ENCODE measurements at regions not wholly inside any gene's neighbourhood (a gene's known extent, or its start where the extent isn't known, plus 50 kb on each side); places are given as distances from the start of the nearest gene placed in this dataset.

GRCh38 chr6:106771822-106772221, 142.4 kb downstream of the QRSL1 start:
- Histone ChIP-seq H2AFZ (ENCODE audit: control insufficient read depth, low read depth, low read length) (no peak overlapping the region), H3K36me3 (ENCODE audit: control insufficient read depth in 2 of 2, insufficient read depth in 2 of 2, low read length in 1 of 2) (no peaks in the 10 kb centered on the region), H3K4me1 (ENCODE audit: control insufficient read depth, insufficient read depth, low read length) (no peaks in the 10 kb centered on the region), H3K4me2 (ENCODE audit: control insufficient read depth, insufficient read depth) (no peak overlapping the region), H3K9me3 (replicated peaks; ENCODE audit: control insufficient read depth, insufficient read depth, low read length) (no peaks in the 10 kb centered on the region; the same call in 2 of the 3 replicates), H3K27ac (ENCODE audit: control insufficient read depth, insufficient read depth) (no peak overlapping the region), H3K9ac (ENCODE audit: control insufficient read depth, insufficient read depth, low read length) (no peak overlapping the region), H4K20me1 (ENCODE audit: control insufficient read depth, insufficient read depth) (no peaks in the 10 kb centered on the region), H3K79me2 (ENCODE audit: control insufficient read depth, insufficient read depth, low read length) (no peaks in the 10 kb centered on the region), H3K4me3 (no peak overlapping the region), H3K27me3 (replicated peaks in 1 of 2; ENCODE audit: control insufficient read depth in 2 of 2, insufficient read depth in 2 of 2, low read length in 1 of 2) (no peaks in the 10 kb centered on the region)
- intact Hi-C loops (cut with micrococcal nuclease; ENCODE audit: unreplicated experiment) = no loop called here
- no peak for FAIRE-seq
- ChIA-PET RAD21 (ENCODE audit: unreplicated experiment) (interaction anchor here (0.6 to 1.0 kb wide), 2 partner anchors 138 to 372 kb away, joined by 3 to 5 read pairs; no protein-coding TSS in a partner anchor), POLR2A (no interaction called here), SMC1A (ENCODE audit: uncharacterized antibody, unreplicated experiment) (interaction anchor here (0.8 kb wide), 1 partner anchor 166 kb away, joined by 3 read pairs; no protein-coding TSS in a partner anchor), CTCF (interaction anchor here (0.9 kb wide), 1 partner anchor 208 kb away, joined by 4 read pairs; no protein-coding TSS in a partner anchor)
- no peak for ATAC-seq
- in situ Hi-C loops (cut with MboI) = no loop called here
- WGBS (ENCODE audit: insufficient coverage, insufficient replicate concordance, low lambda C conversion rate, missing lambda C conversion rate) = 56% methylated on average over 4 of the region's 4 CpGs
- no TSS peak for BruUV-seq (replicated peaks)
- no peak for DNase-seq (ENCODE audit: low read depth, low spot score)
- no peak for TF ChIP-seq HDAC6 (IDR thresholded peaks at IDR 0.05; ENCODE audit: unreplicated experiment)
- TF ChIP-seq RCOR1 (conservative IDR thresholded peaks at IDR 0.05; ENCODE audit: low read depth, low read length) = no peak
- no peak for TF ChIP-seq TARDBP (IDR thresholded peaks at IDR 0.05; ENCODE audit: borderline replicate concordance)
- TF ChIP-seq E2F8 (IDR thresholded peaks at IDR 0.05; ENCODE audit: low read depth, partially characterized antibody) = no peak
- TF ChIP-seq, protein P1, sequence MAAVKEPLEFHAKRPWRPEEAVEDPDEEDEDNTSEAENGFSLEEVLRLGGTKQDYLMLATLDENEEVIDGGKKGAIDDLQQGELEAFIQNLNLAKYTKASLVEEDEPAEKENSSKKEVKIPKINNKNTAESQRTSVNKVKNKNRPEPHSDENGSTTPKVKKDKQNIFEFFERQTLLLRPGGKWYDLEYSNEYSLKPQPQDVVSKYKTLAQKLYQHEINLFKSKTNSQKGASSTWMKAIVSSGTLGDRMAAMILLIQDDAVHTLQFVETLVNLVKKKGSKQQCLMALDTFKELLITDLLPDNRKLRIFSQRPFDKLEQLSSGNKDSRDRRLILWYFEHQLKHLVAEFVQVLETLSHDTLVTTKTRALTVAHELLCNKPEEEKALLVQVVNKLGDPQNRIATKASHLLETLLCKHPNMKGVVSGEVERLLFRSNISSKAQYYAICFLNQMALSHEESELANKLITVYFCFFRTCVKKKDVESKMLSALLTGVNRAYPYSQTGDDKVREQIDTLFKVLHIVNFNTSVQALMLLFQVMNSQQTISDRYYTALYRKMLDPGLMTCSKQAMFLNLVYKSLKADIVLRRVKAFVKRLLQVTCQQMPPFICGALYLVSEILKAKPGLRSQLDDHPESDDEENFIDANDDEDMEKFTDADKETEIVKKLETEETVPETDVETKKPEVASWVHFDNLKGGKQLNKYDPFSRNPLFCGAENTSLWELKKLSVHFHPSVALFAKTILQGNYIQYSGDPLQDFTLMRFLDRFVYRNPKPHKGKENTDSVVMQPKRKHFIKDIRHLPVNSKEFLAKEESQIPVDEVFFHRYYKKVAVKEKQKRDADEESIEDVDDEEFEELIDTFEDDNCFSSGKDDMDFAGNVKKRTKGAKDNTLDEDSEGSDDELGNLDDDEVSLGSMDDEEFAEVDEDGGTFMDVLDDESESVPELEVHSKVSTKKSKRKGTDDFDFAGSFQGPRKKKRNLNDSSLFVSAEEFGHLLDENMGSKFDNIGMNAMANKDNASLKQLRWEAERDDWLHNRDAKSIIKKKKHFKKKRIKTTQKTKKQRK (IDR thresholded peaks at IDR 0.05; ENCODE audit: low read depth, low read length) = no peak
- TF ChIP-seq DPF2 (IDR thresholded peaks at IDR 0.05) = no peak
- TF ChIP-seq, protein P2, sequence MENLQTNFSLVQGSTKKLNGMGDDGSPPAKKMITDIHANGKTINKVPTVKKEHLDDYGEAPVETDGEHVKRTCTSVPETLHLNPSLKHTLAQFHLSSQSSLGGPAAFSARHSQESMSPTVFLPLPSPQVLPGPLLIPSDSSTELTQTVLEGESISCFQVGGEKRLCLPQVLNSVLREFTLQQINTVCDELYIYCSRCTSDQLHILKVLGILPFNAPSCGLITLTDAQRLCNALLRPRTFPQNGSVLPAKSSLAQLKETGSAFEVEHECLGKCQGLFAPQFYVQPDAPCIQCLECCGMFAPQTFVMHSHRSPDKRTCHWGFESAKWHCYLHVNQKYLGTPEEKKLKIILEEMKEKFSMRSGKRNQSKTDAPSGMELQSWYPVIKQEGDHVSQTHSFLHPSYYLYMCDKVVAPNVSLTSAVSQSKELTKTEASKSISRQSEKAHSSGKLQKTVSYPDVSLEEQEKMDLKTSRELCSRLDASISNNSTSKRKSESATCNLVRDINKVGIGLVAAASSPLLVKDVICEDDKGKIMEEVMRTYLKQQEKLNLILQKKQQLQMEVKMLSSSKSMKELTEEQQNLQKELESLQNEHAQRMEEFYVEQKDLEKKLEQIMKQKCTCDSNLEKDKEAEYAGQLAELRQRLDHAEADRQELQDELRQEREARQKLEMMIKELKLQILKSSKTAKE (IDR thresholded peaks at IDR 0.05; ENCODE audit: low read depth, poor library complexity, severe bottlenecking) = no peak
- no peak for TF ChIP-seq KAT2A (conservative IDR thresholded peaks at IDR 0.05; ENCODE audit: control insufficient read depth, low read depth, low read length)
- TF ChIP-seq CBFB (IDR thresholded peaks at IDR 0.05; ENCODE audit: low read depth) = no peak
- TF ChIP-seq, protein P3, sequence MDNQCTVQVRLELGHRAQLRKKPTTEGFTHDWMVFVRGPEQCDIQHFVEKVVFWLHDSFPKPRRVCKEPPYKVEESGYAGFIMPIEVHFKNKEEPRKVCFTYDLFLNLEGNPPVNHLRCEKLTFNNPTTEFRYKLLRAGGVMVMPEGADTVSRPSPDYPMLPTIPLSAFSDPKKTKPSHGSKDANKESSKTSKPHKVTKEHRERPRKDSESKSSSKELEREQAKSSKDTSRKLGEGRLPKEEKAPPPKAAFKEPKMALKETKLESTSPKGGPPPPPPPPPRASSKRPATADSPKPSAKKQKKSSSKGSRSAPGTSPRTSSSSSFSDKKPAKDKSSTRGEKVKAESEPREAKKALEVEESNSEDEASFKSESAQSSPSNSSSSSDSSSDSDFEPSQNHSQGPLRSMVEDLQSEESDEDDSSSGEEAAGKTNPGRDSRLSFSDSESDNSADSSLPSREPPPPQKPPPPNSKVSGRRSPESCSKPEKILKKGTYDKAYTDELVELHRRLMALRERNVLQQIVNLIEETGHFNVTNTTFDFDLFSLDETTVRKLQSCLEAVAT (IDR thresholded peaks at IDR 0.05) = no peak
